Tibial nerve (tissue), 4 donors: ENCODE measurements at regions not wholly inside any gene's neighbourhood (a gene's known extent, or its start where the extent isn't known, plus 50 kb on each side); places are given as distances from the start of the nearest gene placed in this dataset.

Source experiments
- DNase-seq, 2 donors: peaks; one replicate each; pipeline ENCODE4 v3.0.0-alpha.2; 2019; ENCODE audit warnings: low spot score in 2 of 2
- H3K27ac ChIP-seq, 4 donors: fragments of 200-600 bp; sonication (generic) in 3 of 4; one replicate each; pipeline ENCODE4 v1.5.1; 2017 to 2019; ENCODE audit warnings: mild to moderate bottlenecking in 1 of 4
- H3K27me3 ChIP-seq, 2 donors: fragments of 200-600 bp; sonication (generic) in 1 of 2; one replicate each; pipeline versions ENCODE4 v1.5.1 to v1.6.0; 2017 to 2019
- H3K36me3 ChIP-seq, 3 donors: fragments of 200-600 bp; sonication (generic); one replicate each; pipeline ENCODE4 v1.5.1; 2018 to 2019
- H3K4me1 ChIP-seq, 4 donors: fragments of 200-600 bp; sonication (generic) in 3 of 4; one replicate each; pipeline ENCODE4 v1.5.1; 2017 to 2019
- H3K4me3 ChIP-seq, 4 donors: fragments of 200-600 bp; sonication (generic) in 3 of 4; one replicate each; pipeline ENCODE4 v1.5.1; 2017 to 2019; ENCODE audit warnings: mild to moderate bottlenecking in 1 of 4, moderate library complexity in 1 of 4
- H3K9me3 ChIP-seq, 4 donors: fragments of 200-600 bp; sonication (generic) in 3 of 4; one replicate each; pipeline ENCODE4 v1.5.1; 2017 to 2019
- CTCF ChIP-seq, 5 experiments: fragments of 200-600 bp in 3 of 5; fragments of 450-650 bp in 2 of 5; sonication (generic) in 3 of 5; IDR thresholded peaks; one replicate each; pipeline ENCODE4 v1.5.1; 2016 to 2019; ENCODE audit warnings: antibody characterized with exemption in 5 of 5, mild to moderate bottlenecking in 3 of 5, moderate library complexity in 2 of 5
- EP300 ChIP-seq, 2 donors: sonication (generic); formaldehyde crosslinking; IDR thresholded peaks; one replicate each; pipeline ENCODE4 v1.6.1; 2017; ENCODE audit warnings: antibody characterized with exemption in 2 of 2, mild to moderate bottlenecking in 1 of 2
- POLR2A ChIP-seq, 2 donors: fragments of 450-650 bp; IDR thresholded peaks; one replicate each; pipeline ENCODE4 v1.6.1; 2017; ENCODE audit warnings: antibody characterized with exemption in 2 of 2, mild to moderate bottlenecking in 2 of 2, moderate library complexity in 2 of 2
- WGBS, 2 donors: methylation state at CpG; one replicate each; pipeline ENCODE4 v1.1.5; 2018; 5-methylcytosine and 5-hydroxymethylcytosine counted together

- Histone ChIP-seq H3K36me3 (no peaks in the 10 kb centered on the region), H3K4me1 (no peaks in the 10 kb centered on the region), H3K4me3 (no peak overlapping the region), H3K27ac (no peak overlapping the region), H3K9me3 (peaks cover 0 to 6% (median 0%) of the 10 kb centered on the region in 4 donors), H3K27me3 (no peaks in the 10 kb centered on the region)
- no peak for TF ChIP-seq CTCF (IDR thresholded peaks at IDR 0.05)
- TF ChIP-seq POLR2A (IDR thresholded peaks at IDR 0.05) = no peak
- TF ChIP-seq EP300 (IDR thresholded peaks at IDR 0.05) = no peak
- no peak for DNase-seq
- WGBS, 2 donors = 86 to 96% methylated on average over 13 to 14 of the region's 14 CpGs
Observed at GRCh38 chr10:128466831-128467371, 340.7 kb upstream of the MKI67 start.

GRCh38 chr10:128468462-128468861 is 342.2 kb upstream of the MKI67 start:
- no peaks in the 10 kb centered on the region for H3K27me3 ChIP-seq
- H3K4me3 ChIP-seq = no peak overlapping the region
- H3K36me3 ChIP-seq = no peaks in the 10 kb centered on the region
- WGBS, 2 donors = 64 to 74% methylated on average over 7 of the region's 7 CpGs
- no peak for DNase-seq
- no peaks in the 10 kb centered on the region for H3K4me1 ChIP-seq
- no peak for TF ChIP-seq POLR2A (IDR thresholded peaks at IDR 0.05)
- no peak overlapping the region for H3K27ac ChIP-seq
- peaks cover 0 to 6% (median 0%) of the 10 kb centered on the region in 4 donors for H3K9me3 ChIP-seq

- no peaks in the 10 kb centered on the region for H3K36me3 ChIP-seq
- H3K27me3 ChIP-seq = no peaks in the 10 kb centered on the region
- H3K4me1 ChIP-seq = no peaks in the 10 kb centered on the region
- no peak overlapping the region for H3K27ac ChIP-seq
- H3K4me3 ChIP-seq = no peak overlapping the region
- 72 to 74% methylated on average over 9 of the region's 9 CpGs for WGBS, 2 donors
- no peak for DNase-seq
- H3K9me3 ChIP-seq = peaks cover 0 to 1% (median 0%) of the 10 kb centered on the region in 4 donors
- TF ChIP-seq EP300 (IDR thresholded peaks at IDR 0.05) (no peak), CTCF (IDR thresholded peaks at IDR 0.05) (no peak), POLR2A (IDR thresholded peaks at IDR 0.05) (no peak)
Observed at GRCh38 chr10:128469515-128469914, 343.3 kb upstream of the MKI67 start.

GRCh38 chr10:128470321-128470965 is 344.2 kb upstream of the MKI67 start:
- Histone ChIP-seq H3K4me3 (no peak overlapping the region), H3K36me3 (no peaks in the 10 kb centered on the region), H3K27ac (no peak overlapping the region), H3K9me3 (no peaks in the 10 kb centered on the region), H3K4me1 (no peaks in the 10 kb centered on the region), H3K27me3 (no peaks in the 10 kb centered on the region)
- 82 to 86% methylated on average over 20 to 33 of the region's 34 CpGs for WGBS, 2 donors
- TF ChIP-seq CTCF (IDR thresholded peaks at IDR 0.05) (no peak), EP300 (IDR thresholded peaks at IDR 0.05) (no peak), POLR2A (IDR thresholded peaks at IDR 0.05) (no peak)
- no peak for DNase-seq

GRCh38 chr10:128471151-128471550 is 344.9 kb upstream of the MKI67 start:
- Histone ChIP-seq H3K27ac (no peak overlapping the region), H3K36me3 (no peaks in the 10 kb centered on the region), H3K4me3 (no peak overlapping the region), H3K9me3 (no peaks in the 10 kb centered on the region), H3K4me1 (no peaks in the 10 kb centered on the region), H3K27me3 (no peaks in the 10 kb centered on the region)
- DNase-seq = no peak
- WGBS, 2 donors = 78 to 83% methylated on average over 12 of the region's 12 CpGs
- no peak for TF ChIP-seq POLR2A (IDR thresholded peaks at IDR 0.05)
- no peak for TF ChIP-seq CTCF (IDR thresholded peaks at IDR 0.05)
- TF ChIP-seq EP300 (IDR thresholded peaks at IDR 0.05) = no peak
